Keratinocyte (primary cell): ENCODE measurements at regions not wholly inside any gene's neighbourhood (a gene's known extent, or its start where the extent isn't known, plus 50 kb on each side); places are given as distances from the start of the nearest gene placed in this dataset.

Experiments used
- DNase-seq: peaks from one replicate; pipeline ENCODE4 v3.0.0-alpha.2; 2011; ENCODE audit warnings: low read depth, missing footprints, low spot score
- FAIRE-seq: peaks from 2 replicates; lab custom pipeline; 2011; peaks lifted over from hg19 to GRCh38; lab: Jason Lieb, UNC
- H2AFZ ChIP-seq: 2 replicates; pipeline ENCODE4 v1.6.0; 2012; ENCODE audit warnings: low read length, control low read depth, inconsistent platforms; ENCODE audit not compliant: control insufficient read depth
- H3K27ac ChIP-seq: 2 replicates; pipeline ENCODE4 v1.5.1; 2011; ENCODE audit warnings: low read length; ENCODE audit not compliant: control insufficient read depth, insufficient read depth
- H3K27me3 ChIP-seq: 3 replicates; pipeline ENCODE4 v1.6.0; 2011; ENCODE audit warnings: low read length; ENCODE audit not compliant: control insufficient read depth, insufficient read depth; ENCODE audit errors: extremely low read depth
- H3K36me3 ChIP-seq, 2 experiments: 2 replicates in 1 of 2; 3 replicates in 1 of 2; pipeline ENCODE4 v1.5.1; 2011; ENCODE audit warnings: low read length in 2 of 2, mild to moderate bottlenecking in 1 of 2; ENCODE audit not compliant: control insufficient read depth in 2 of 2, insufficient read depth in 2 of 2; ENCODE audit errors: extremely low read depth in 1 of 2
- H3K4me1 ChIP-seq: 3 replicates; pipeline ENCODE4 v1.5.1; 2011; ENCODE audit warnings: low read length; ENCODE audit not compliant: control insufficient read depth, insufficient read depth; ENCODE audit errors: extremely low read depth
- H3K4me2 ChIP-seq: 3 replicates; pipeline ENCODE4 v1.6.0; 2011; ENCODE audit warnings: low read depth, low read length; ENCODE audit not compliant: control insufficient read depth, insufficient read depth; ENCODE audit errors: extremely low read depth
- H3K4me3 ChIP-seq, 3 experiments: fragments of 200-600 bp in 1 of 3; sonication (generic) in 1 of 3; 2 replicates in 2 of 3; 3 replicates in 1 of 3; pipeline ENCODE4 v1.5.1; 2011 to 2016; ENCODE audit warnings: low read length in 3 of 3, mild to moderate bottlenecking in 3 of 3, control low read depth in 2 of 3, inconsistent platforms in 1 of 3, low read depth in 1 of 3, mixed read lengths in 1 of 3, mixed run types in 1 of 3, moderate library complexity in 1 of 3; ENCODE audit not compliant: control insufficient read depth in 2 of 3, insufficient read depth in 2 of 3; ENCODE audit errors: extremely low read depth in 1 of 3
- H3K79me2 ChIP-seq: 2 replicates; pipeline ENCODE4 v1.6.0; 2012; ENCODE audit warnings: low read length; ENCODE audit not compliant: control insufficient read depth, insufficient read depth
- H3K9ac ChIP-seq: 3 replicates; pipeline ENCODE4 v1.6.0; 2011; ENCODE audit warnings: low read length; ENCODE audit not compliant: control insufficient read depth, insufficient read depth; ENCODE audit errors: extremely low read depth
- H3K9me1 ChIP-seq: 3 replicates; pipeline ENCODE4 v1.6.0; 2011; ENCODE audit warnings: low read length; ENCODE audit not compliant: control insufficient read depth, insufficient read depth; ENCODE audit errors: extremely low read depth
- H3K9me3 ChIP-seq: 2 replicates; pipeline ENCODE4 v1.5.1; 2012; ENCODE audit warnings: low read depth, low read length; ENCODE audit not compliant: control insufficient read depth
- H4K20me1 ChIP-seq: 3 replicates; pipeline ENCODE4 v1.6.0; 2011; ENCODE audit warnings: low read length; ENCODE audit not compliant: control insufficient read depth, insufficient read depth; ENCODE audit errors: extremely low read depth
- EZH2 ChIP-seq: IDR thresholded peaks from one replicate; pipeline ENCODE4 v1.6.1; 2012; ENCODE audit warnings: inconsistent platforms, mild to moderate bottlenecking, low read length, moderate library complexity
- dilution Hi-C: fragments of 300-500 bp; cut with MboI; formaldehyde crosslinking; loops from one replicate; pipeline ENCODE4 v1.7.0; 2020; ENCODE audit warnings: low sequenced_read_pairs; ENCODE audit not compliant: extremely low pct_ligation_motif_present
- TF ChIP-seq, protein P1 (sequence below), 3 experiments: IDR thresholded peaks in 1 of 3; conservative IDR thresholded peaks in 1 of 3; optimal IDR thresholded peaks in 1 of 3; 2 replicates in 2 of 3; 3 replicates in 1 of 3; pipeline versions ENCODE3 to v1.5.1; 2011; ENCODE audit warnings: low read length in 3 of 3, mild to moderate bottlenecking in 3 of 3, moderate library complexity in 2 of 3, control low read depth in 1 of 3, inconsistent platforms in 1 of 3; ENCODE audit not compliant: insufficient read depth in 2 of 3; ENCODE audit errors: extremely low read depth in 1 of 3

DNA sequence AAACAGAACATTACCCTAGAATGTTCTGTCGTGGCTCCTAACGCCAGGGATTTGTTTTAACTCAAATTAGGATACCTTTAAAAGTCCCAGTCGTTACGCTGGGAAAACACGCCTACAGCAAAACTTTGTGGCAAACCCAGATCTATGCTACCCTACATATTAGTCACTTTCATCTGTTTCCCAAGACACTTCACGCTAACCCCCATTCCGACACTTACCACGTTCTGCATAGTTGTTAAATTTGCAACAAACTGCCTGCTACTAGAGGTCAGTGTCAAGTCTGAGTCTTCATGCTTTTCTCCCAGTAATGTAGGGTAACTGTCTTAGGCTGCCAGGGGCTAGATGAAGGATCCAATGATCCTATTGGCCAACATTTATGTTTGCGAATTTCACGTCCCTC lies 140.3 kb downstream of the RASEF start:
- Histone ChIP-seq H3K27me3 (no peaks in the 10 kb centered on the region), H3K4me3 (no peak overlapping the region), H2AFZ (no peak overlapping the region), H3K9me1 (no peaks in the 10 kb centered on the region), H3K9me3 (no peaks in the 10 kb centered on the region), H3K36me3 (no peaks in the 10 kb centered on the region), H3K4me2 (no peak overlapping the region), H4K20me1 (no peaks in the 10 kb centered on the region), H3K4me1 (no peaks in the 10 kb centered on the region), H3K27ac (no peak overlapping the region), H3K79me2 (no peaks in the 10 kb centered on the region), H3K9ac (no peak overlapping the region)
- FAIRE-seq = no peak
- dilution Hi-C loops = no loop called here
- DNase-seq = no peak
- no peak for TF ChIP-seq EZH2
- TF ChIP-seq, protein P1, sequence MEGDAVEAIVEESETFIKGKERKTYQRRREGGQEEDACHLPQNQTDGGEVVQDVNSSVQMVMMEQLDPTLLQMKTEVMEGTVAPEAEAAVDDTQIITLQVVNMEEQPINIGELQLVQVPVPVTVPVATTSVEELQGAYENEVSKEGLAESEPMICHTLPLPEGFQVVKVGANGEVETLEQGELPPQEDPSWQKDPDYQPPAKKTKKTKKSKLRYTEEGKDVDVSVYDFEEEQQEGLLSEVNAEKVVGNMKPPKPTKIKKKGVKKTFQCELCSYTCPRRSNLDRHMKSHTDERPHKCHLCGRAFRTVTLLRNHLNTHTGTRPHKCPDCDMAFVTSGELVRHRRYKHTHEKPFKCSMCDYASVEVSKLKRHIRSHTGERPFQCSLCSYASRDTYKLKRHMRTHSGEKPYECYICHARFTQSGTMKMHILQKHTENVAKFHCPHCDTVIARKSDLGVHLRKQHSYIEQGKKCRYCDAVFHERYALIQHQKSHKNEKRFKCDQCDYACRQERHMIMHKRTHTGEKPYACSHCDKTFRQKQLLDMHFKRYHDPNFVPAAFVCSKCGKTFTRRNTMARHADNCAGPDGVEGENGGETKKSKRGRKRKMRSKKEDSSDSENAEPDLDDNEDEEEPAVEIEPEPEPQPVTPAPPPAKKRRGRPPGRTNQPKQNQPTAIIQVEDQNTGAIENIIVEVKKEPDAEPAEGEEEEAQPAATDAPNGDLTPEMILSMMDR (optimal IDR thresholded peaks at IDR 0.05 in 1 of 3, IDR thresholded peaks at IDR 0.05 in 1 of 3, conservative IDR thresholded peaks at IDR 0.05 in 1 of 3; ENCODE audit: extremely low read depth in 1 of 3, insufficient read depth in 2 of 3, low read length in 3 of 3) = no peak

DNA sequence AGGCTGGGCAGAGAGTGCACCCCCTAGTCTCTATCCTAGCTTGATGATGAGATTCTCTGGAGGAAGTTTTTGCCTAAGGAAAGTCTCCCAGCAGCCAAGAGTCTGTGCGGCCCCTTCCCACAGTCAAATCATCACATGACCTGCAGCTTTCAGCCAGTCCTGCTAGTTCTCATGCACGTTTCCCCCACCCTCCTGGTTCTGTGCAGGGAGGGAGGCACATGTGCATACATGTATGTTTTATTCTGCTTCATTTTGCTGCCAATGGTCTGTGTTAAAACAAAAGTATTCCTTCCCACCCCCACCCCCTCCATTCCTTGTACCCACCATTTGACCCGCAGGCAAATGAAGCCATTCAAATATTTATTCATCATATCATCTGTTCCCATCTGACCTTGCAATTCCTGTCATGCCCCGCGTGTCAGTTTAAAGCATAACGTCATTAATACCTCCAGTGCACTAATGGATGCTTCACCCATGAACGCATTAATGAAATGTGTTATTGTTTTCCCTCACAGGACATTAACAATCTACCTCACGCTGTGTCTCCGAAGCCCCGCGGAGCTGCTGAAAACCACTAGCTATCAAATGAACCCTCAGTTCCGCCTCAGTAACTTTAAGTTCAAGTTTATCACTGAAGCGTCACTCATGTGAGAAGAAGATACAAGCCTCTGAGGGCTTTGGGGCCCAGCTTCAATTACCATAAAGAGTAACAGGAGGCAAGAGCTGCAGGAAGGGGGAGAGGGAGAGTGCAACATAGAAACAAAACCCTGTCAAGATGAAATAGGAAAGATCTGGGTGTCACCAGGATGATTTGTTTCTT lies 139.6 kb downstream of the RASEF start:
- Histone ChIP-seq H4K20me1 (no peaks in the 10 kb centered on the region), H3K9me1 (no peaks in the 10 kb centered on the region), H3K9ac (no peak overlapping the region), H3K9me3 (no peaks in the 10 kb centered on the region), H2AFZ (no peak overlapping the region), H3K27me3 (no peaks in the 10 kb centered on the region), H3K27ac (no peak overlapping the region), H3K4me3 (no peak overlapping the region), H3K4me1 (no peaks in the 10 kb centered on the region), H3K79me2 (no peaks in the 10 kb centered on the region), H3K4me2 (no peak overlapping the region), H3K36me3 (no peaks in the 10 kb centered on the region)
- FAIRE-seq (no peak), DNase-seq (no peak)
- dilution Hi-C loops = no loop called here
- TF ChIP-seq, protein P1 (optimal IDR thresholded peaks at IDR 0.05 in 1 of 3, IDR thresholded peaks at IDR 0.05 in 1 of 3, conservative IDR thresholded peaks at IDR 0.05 in 1 of 3; ENCODE audit: extremely low read depth in 1 of 3, insufficient read depth in 2 of 3, low read length in 3 of 3) = no peak
- no peak for TF ChIP-seq EZH2
